Caco-2 (cell line): ENCODE measurements at regions not wholly inside any gene's neighbourhood (a gene's known extent, or its start where the extent isn't known, plus 50 kb on each side); places are given as distances from the start of the nearest gene placed in this dataset.

ENCODE experiments used
- BruUV-seq: library from RNA; stranded (reverse); fragments of 400-500 nt; replicated peaks from 2 replicates; lab custom pipeline; 2021; lab: Mats Ljungman, UMichigan
- CTCF ChIA-PET: fragments of 300-600 bp; sonication (Branson Sonifier 250); formaldehyde crosslinking; loops from one replicate; lab custom pipeline; 2022; ENCODE audit warnings: antibody characterized with exemption; lab: Charles Lee
- POLR2A ChIA-PET: fragments of 300-600 bp; sonication (Branson Sonifier 250); formaldehyde crosslinking; loops from one replicate; lab custom pipeline; 2022; ENCODE audit warnings: antibody characterized with exemption; lab: Charles Lee
- DNase-seq, 2 experiments: peaks; one replicate each; pipeline versions ENCODE4 v3.0.0 to v3.0.0-alpha.2; 2020 to 2022
- H3K27me3 ChIP-seq: replicated peaks from 2 replicates; pipeline ENCODE4 v1.6.0; 2011; ENCODE audit warnings: low read length; ENCODE audit not compliant: control insufficient read depth, insufficient read depth
- H3K36me3 ChIP-seq: 2 replicates; pipeline ENCODE4 v1.5.1; 2011; ENCODE audit warnings: low read length; ENCODE audit not compliant: control insufficient read depth, insufficient read depth
- H3K4me1 ChIP-seq: fragments of 250-450 bp; sonication (Bioruptor Pico); 2 replicates; pipeline ENCODE4 v1.5.1; 2020; ENCODE audit warnings: mild to moderate bottlenecking
- H3K4me3 ChIP-seq: 2 replicates; pipeline ENCODE4 v1.5.1; 2011; ENCODE audit warnings: low read depth, mild to moderate bottlenecking, control low read depth, low read length
- H3K9me3 ChIP-seq: fragments of 250-450 bp; sonication (Bioruptor Pico); 2 replicates; pipeline ENCODE4 v1.5.1; 2020; ENCODE audit warnings: mild to moderate bottlenecking, moderate library complexity
- H3K27ac Mint-ChIP-seq: one replicate; pipeline ENCODE4 v1.8.0; 2022; ENCODE audit warnings: mixed read lengths; ENCODE audit not compliant: unreplicated experiment
- H3K27me3 Mint-ChIP-seq: one replicate; pipeline ENCODE4 v1.8.0; 2022; ENCODE audit warnings: mixed read lengths; ENCODE audit not compliant: insufficient read depth, unreplicated experiment
- H3K36me3 Mint-ChIP-seq: one replicate; pipeline ENCODE4 v1.8.0; 2022; ENCODE audit warnings: mild to moderate bottlenecking, mixed read lengths; ENCODE audit not compliant: insufficient read depth, unreplicated experiment
- H3K4me1 Mint-ChIP-seq: one replicate; pipeline ENCODE4 v1.8.0; 2022; ENCODE audit warnings: low read depth, mixed read lengths; ENCODE audit not compliant: unreplicated experiment
- H3K4me3 Mint-ChIP-seq: one replicate; pipeline ENCODE4 v1.8.0; 2022; ENCODE audit warnings: mild to moderate bottlenecking, moderate library complexity, mixed read lengths; ENCODE audit not compliant: unreplicated experiment
- H3K9me3 Mint-ChIP-seq: one replicate; pipeline ENCODE4 v1.8.0; 2022; ENCODE audit warnings: mixed read lengths; ENCODE audit not compliant: unreplicated experiment
- CTCF ChIP-seq, 2 experiments: fragments of 200-600 bp in 1 of 2; IDR thresholded peaks; 1 replicate in 1 of 2; 2 replicates in 1 of 2; pipeline versions ENCODE4 v1.5.1 to v1.8.0; 2011 to 2022; ENCODE audit warnings: antibody characterized with exemption in 1 of 2, control low read depth in 1 of 2, inconsistent platforms in 1 of 2, low read depth in 1 of 2, low read length in 1 of 2, mild to moderate bottlenecking in 1 of 2, moderate library complexity in 1 of 2; ENCODE audit not compliant: insufficient read depth in 1 of 2, severe bottlenecking in 1 of 2, unreplicated experiment in 1 of 2
- intact Hi-C: fragments of 100-400 bp; cut with micrococcal nuclease; formaldehyde crosslinking; loops from one replicate; pipeline ENCODE4 v1.10.0; 2022; ENCODE audit not compliant: unreplicated experiment

GRCh38 chr9:78856781-78857180 is 559.9 kb downstream of the PSAT1 start:
- CTCF ChIA-PET, result no interaction called here
- Mint-ChIP-seq H3K4me3 (no peak overlapping the region), H3K27me3 (no peaks in the 10 kb centered on the region), H3K9me3 (no peaks in the 10 kb centered on the region), H3K36me3 (no peaks in the 10 kb centered on the region), H3K4me1 (no peaks in the 10 kb centered on the region), H3K27ac (no peak overlapping the region)
- BruUV-seq, result no TSS peak
- POLR2A ChIA-PET, result no interaction called here
- Histone ChIP-seq H3K36me3 (no peaks in the 10 kb centered on the region), H3K4me3 (no peak overlapping the region), H3K27me3 (no peaks in the 10 kb centered on the region), H3K9me3 (no peaks in the 10 kb centered on the region), H3K4me1 (no peaks in the 10 kb centered on the region)
- no peak for TF ChIP-seq CTCF (IDR thresholded peaks at IDR 0.05; ENCODE audit: insufficient read depth in 1 of 2, low read depth in 1 of 2, low read length in 1 of 2, severe bottlenecking in 1 of 2, unreplicated experiment in 1 of 2)
- intact Hi-C loops, result no loop called here
- no peak for DNase-seq

- BruUV-seq, result no TSS peak
- no peaks in the 10 kb centered on the region for H3K4me1 ChIP-seq
- H3K36me3 ChIP-seq, result no peaks in the 10 kb centered on the region
- POLR2A ChIA-PET, result no interaction called here
- H3K9me3 Mint-ChIP-seq, result no peaks in the 10 kb centered on the region
- H3K27ac Mint-ChIP-seq, result no peak overlapping the region
- H3K36me3 Mint-ChIP-seq, result no peaks in the 10 kb centered on the region
- no peaks in the 10 kb centered on the region for H3K27me3 ChIP-seq
- CTCF ChIA-PET, result no interaction called here
- H3K27me3 Mint-ChIP-seq, result no peaks in the 10 kb centered on the region
- intact Hi-C loops, result no loop called here
- no peak overlapping the region for H3K4me3 Mint-ChIP-seq
- no peak for DNase-seq
- no peak overlapping the region for H3K4me3 ChIP-seq
- no peaks in the 10 kb centered on the region for H3K9me3 ChIP-seq
- no peaks in the 10 kb centered on the region for H3K4me1 Mint-ChIP-seq
- no peak for TF ChIP-seq CTCF (IDR thresholded peaks at IDR 0.05; ENCODE audit: insufficient read depth in 1 of 2, low read depth in 1 of 2, low read length in 1 of 2, severe bottlenecking in 1 of 2, unreplicated experiment in 1 of 2)
Observed at GRCh38 chr9:78857373-78858225, 560.7 kb downstream of the PSAT1 start.

- CTCF ChIA-PET, result no interaction called here
Observed at GRCh38 chr9:78858266-78858665, 561.3 kb downstream of the PSAT1 start.

More at GRCh38 chr9:78858266-78858665, 561.3 kb downstream of the PSAT1 start:
- H3K9me3 Mint-ChIP-seq, result no peaks in the 10 kb centered on the region
- Histone ChIP-seq H3K4me3 (no peak overlapping the region), H3K27me3 (no peaks in the 10 kb centered on the region), H3K9me3 (no peaks in the 10 kb centered on the region), H3K4me1 (no peaks in the 10 kb centered on the region), H3K36me3 (no peaks in the 10 kb centered on the region)
- POLR2A ChIA-PET, result no interaction called here
- no peak for DNase-seq
- H3K4me1 Mint-ChIP-seq, result no peaks in the 10 kb centered on the region
- H3K36me3 Mint-ChIP-seq, result no peaks in the 10 kb centered on the region
- no peak overlapping the region for H3K4me3 Mint-ChIP-seq
- no peak for TF ChIP-seq CTCF (IDR thresholded peaks at IDR 0.05; ENCODE audit: insufficient read depth in 1 of 2, low read depth in 1 of 2, low read length in 1 of 2, severe bottlenecking in 1 of 2, unreplicated experiment in 1 of 2)
- H3K27ac Mint-ChIP-seq, result no peak overlapping the region
- intact Hi-C loops, result no loop called here
- no peaks in the 10 kb centered on the region for H3K27me3 Mint-ChIP-seq
- BruUV-seq, result no TSS peak
